GM18873 (cell line): ENCODE measurements at regions not wholly inside any gene's neighbourhood (a gene's known extent, or its start where the extent isn't known, plus 50 kb on each side); places are given as distances from the start of the nearest gene placed in this dataset.

ENCODE experiments used
- ATAC-seq: cut with Tn5 transposase; IDR thresholded peaks from one replicate; pipeline ENCODE4 v1.9.1; 2021; ENCODE audit warnings: mild to moderate bottlenecking, moderate library complexity, moderate number of reproducible peaks; ENCODE audit not compliant: unreplicated experiment, low FRiP score

DNA sequence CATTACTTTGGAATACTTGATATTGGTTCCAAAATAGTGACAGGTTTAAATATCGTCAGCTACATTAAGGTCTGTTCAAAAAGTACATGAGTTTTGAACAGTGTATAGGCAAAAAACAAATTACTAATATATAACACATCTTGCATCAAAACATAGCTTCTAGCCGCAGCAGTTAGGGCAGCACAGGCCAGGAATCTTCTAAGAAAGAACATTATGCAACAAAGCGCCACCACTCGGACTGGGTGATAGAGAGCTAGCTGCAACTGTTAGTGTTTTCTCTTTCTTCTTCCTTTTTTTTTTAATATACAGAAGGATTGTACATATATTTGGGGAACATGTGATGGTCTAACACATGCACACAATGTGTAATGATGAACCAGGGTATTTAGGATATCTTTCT lies 504.5 kb downstream of the NR2F1-AS1 start:
- ATAC-seq, result no peak

DNA sequence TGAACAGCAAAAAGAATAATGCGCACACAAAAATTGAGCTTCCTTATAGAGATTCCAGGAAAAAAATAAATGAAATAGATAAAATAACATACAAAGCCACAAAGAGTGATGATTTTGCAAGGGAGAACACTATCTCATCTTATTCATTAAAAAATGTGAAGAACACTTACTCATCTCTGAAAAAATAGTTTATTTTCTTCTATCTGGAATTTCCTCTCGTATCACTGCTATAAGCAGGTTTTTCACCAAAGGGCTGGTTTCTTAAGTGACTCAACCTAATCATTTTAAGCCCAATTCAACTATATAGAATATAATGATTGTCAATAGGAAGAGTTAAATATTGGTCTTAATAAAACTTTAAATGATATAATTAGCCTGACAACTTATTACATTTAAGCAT lies 504.9 kb downstream of the NR2F1-AS1 start:
- ATAC-seq, result no peak

- ATAC-seq, result no peak
Measured at GRCh38 chr5:93073547-93073946, 507.5 kb downstream of the NR2F1-AS1 start.

DNA sequence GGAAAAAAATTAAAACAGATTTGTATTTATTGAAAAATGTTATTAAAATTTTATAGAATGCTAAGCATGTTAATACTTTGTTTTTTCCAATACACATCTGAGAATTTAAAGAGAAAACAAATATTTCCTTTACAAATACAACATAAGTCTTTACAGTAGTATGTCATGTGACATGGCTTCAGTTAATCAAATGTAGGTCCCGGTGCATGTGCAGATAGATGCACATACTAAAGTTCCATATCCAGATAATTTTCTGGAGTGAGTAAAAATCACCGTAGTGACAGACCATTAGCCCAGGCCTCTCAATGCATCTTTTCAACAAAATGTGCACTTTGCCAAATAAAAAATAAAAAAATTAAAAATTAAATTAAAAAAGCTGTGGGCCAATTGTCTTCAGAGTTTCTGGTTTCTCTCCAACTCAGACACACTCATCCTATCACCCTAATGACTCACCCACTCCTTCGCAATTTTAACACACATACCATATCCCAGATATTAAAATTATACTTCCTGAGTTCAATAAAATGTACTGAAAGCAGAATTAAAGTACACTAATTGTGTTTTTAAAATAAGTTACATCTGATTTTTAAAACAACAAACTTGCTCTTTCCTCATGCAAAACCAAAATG lies 508.1 kb downstream of the NR2F1-AS1 start:
- no peak for ATAC-seq

- ATAC-seq, result no peak
Measured at GRCh38 chr5:93071710-93072109, 509.3 kb downstream of the NR2F1-AS1 start.

GRCh38 chr5:93070938-93071337 lies 510.1 kb downstream of the NR2F1-AS1 start:
- no peak for ATAC-seq

- ATAC-seq, result no peak
Measured at GRCh38 chr5:93069276-93069675, 511.7 kb downstream of the NR2F1-AS1 start.

- no peak for ATAC-seq
Measured at GRCh38 chr5:93062548-93062947, 518.5 kb downstream of the NR2F1-AS1 start.

GRCh38 chr5:93058309-93058708 lies 522.7 kb downstream of the NR2F1-AS1 start:
- no peak for ATAC-seq

- ATAC-seq, result no peak
Measured at GRCh38 chr5:93057311-93057710, 523.7 kb downstream of the NR2F1-AS1 start.

DNA sequence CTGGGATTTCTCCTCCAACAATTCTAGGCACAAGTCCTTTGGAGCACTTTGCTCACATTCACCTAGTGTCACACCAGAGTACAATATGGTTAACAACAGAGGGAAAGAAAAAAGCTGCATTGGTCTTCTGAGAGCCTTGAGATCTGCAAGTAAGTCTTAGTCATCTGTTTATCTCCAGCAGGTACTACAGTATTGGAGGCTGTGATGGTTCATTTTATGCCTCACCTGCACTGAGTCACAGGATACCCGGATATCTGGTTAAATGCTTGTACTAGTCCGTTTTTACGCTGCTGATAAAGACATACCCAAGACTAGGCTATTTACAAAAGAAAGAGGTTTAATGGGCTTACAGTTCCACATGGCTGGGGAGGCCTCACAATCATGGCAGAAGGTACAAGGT lies 525.0 kb downstream of the NR2F1-AS1 start:
- ATAC-seq, result no peak

DNA sequence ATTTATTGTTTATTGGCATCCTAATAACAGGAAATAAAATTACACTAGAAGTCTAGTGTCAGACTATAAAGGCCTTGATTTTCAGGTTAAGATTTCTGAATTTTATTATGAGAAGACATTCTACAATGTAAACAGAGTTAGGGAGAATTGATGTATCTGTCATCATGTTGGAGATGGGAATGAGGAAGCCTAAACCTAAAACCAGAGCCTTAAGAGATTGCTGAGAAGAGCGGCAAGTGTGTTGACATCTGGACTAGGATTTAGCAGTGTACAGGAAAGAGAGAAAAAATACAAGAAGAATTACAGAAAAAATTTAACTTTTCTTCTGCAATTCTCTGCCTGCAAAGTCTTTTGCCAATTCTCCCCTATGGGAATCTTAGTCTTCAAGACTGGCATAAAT lies 525.5 kb downstream of the NR2F1-AS1 start:
- no peak for ATAC-seq

DNA sequence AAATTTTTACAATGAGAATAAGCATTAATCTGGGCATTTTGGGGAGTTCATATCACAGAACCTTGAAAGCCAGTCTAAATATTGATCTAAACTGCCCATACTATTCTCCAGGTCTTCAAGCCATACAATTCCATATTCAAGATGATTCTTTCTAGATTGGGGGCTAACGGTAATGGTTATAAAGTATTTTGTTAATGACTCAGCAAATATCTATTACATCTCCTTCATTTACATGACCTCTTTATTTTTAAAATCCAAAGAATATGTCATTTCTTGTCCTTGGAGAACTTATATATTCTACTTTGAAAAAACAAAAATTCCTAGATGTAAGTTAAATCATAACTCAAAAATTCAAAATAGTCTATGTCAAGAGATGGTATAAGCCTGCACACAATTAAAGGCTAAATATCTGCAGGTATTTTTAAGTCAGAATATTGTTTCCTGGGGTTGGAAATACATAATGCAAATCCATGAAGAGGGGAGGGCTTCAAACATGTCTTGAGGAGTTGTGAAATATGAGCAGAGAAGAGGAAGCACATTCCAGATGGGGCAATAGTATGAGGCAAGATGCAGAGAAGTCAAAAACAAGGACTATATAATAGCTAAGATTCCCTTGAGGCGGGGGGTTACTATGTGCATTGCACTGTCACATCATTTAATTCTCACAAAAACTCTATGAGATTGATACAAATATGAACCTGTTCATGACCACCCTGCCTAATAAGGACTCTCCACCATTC lies 526.4 kb downstream of the NR2F1-AS1 start:
- ATAC-seq, result no peak

DNA sequence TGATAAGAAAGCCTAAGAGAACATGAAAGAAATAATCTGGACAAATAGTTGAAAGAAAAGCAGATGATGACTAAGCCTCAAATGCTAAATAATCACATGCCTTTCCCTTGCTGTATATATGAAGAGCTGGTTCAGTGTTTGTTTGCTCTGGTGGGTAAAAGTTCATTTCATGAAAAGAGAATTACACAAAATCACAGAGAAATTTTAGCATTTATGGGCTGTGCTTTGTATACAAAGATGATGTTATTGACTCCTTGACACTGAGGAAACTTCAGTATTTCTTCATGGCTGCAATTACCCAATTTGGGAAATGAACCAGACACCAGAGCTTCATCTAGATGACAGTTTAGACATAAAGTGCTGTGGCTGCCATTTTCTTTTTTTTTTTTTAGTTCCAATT lies 527.2 kb downstream of the NR2F1-AS1 start:
- no peak for ATAC-seq

- no peak for ATAC-seq
Measured at GRCh38 chr5:93048858-93049257, 532.2 kb downstream of the NR2F1-AS1 start.

DNA sequence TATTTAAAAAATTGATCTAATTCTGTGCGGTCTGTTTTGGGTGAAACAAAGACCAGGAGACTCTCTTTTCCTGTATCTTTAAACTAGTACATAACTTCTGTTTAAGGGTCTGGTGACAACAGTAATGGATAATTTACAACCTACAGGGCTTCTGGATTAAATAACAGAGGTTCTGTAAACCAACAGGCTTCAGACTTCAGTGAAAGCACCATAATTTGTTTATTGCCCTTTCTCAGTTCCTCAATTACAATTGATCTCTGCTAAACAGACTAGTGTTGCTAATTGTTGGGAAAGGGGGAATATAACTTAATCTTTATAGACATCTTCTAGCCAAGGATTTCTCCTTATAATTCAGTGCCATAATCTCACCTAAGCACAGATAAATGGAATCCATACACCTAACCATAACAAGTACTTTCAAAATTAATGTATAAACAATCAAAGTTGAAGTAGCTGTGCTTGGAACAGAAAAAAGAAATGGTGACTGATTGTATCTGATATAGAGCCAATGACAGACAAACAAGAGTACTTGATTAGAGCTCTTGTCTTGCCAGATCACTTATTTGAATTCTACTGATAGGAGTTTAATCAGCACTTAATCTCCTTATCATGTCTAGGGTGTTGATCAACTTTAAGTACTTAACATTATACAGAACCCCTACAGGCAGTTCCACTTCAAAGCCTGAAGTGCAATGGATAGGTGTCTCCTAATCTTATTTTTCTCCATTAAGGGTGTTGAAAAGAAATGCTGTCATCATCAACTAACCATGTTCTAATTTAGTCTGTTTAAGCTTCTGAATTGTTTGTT lies 536.0 kb downstream of the NR2F1-AS1 start:
- ATAC-seq, result no peak

GRCh38 chr5:93039888-93040287 lies 541.1 kb downstream of the NR2F1-AS1 start:
- no peak for ATAC-seq

- no peak for ATAC-seq
Measured at GRCh38 chr5:93034621-93035590, 546.1 kb downstream of the NR2F1-AS1 start.

- no peak for ATAC-seq
Measured at GRCh38 chr5:93022796-93023447, 558.1 kb downstream of the NR2F1-AS1 start.

DNA sequence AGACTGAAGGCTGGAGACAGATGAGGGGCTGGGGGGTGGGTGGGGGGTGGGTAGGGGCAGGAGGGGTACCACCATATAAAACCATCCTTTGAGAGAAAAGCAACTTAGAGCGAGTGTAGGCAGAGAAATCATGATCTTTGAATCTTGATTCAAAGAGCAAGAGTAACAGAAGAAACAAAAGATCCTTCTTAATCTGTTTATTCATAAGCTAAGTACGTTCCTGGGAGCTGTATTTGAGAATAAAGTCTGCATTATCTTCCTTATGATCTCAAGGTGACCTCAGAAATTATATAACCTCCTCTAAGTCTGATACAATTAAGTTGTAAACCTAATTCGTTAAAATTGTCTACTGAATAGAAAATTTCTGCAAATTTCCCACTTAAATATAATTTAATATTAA lies 558.8 kb downstream of the NR2F1-AS1 start:
- ATAC-seq, result no peak
